ENCODE measurements at regions not wholly inside any gene's neighbourhood (a gene's known extent, or its start where the extent isn't known, plus 50 kb on each side); places are given as distances from the start of the nearest gene placed in this dataset.
"Not testable (repeated sequence)": the region's sequence is repeated elsewhere in the genome, so short reads cannot be mapped to it uniquely, and the experiment has no call there.

DNA sequence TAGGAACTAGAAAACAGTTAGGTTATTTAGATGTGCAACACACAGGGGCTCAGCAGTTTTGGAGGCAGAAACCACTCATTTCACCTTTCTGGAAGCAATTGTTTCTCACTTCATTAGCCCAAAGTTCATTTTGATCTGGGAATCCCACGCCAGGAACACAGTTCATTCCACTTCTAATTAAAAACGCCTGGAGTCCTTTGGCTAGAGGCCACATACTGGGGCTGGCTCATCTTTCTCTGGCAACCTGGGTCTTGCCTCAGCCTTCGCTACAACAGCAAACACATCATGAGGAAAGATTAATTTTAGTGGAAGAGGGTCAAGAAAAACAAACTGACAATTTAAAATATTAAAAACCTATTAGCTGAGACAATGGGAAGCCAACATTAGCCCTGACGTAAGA lies 69.7 kb downstream of the RFPL4B start:
- TF ChIP-seq CTCF (conservative IDR thresholded peaks at IDR 0.05): no peak
- H3K4me1 Mint-ChIP-seq (ENCODE audit: unreplicated experiment): no peaks in the 10 kb centered on the region
- H3K36me3 Mint-ChIP-seq: no peaks in the 10 kb centered on the region
- no peaks in the 10 kb centered on the region for H3K27me3 Mint-ChIP-seq
- peaks cover 18% of the 10 kb centered on the region for H3K9me3 Mint-ChIP-seq
- no peak overlapping the region for H3K27ac Mint-ChIP-seq
- no peak overlapping the region for H3K4me3 Mint-ChIP-seq
- DNase-seq (ENCODE audit: extremely low spot score, unreplicated experiment): no peak

GRCh38 chr6:112427011-112427410 lies 79.9 kb downstream of the RFPL4B start:
- not testable (repeated sequence) for H3K36me3 Mint-ChIP-seq; H3K27ac Mint-ChIP-seq; H3K4me3 Mint-ChIP-seq; H3K4me1 Mint-ChIP-seq (ENCODE audit: unreplicated experiment); H3K27me3 Mint-ChIP-seq; DNase-seq (ENCODE audit: extremely low spot score, unreplicated experiment)
- H3K9me3 Mint-ChIP-seq: peaks cover 20% of the 10 kb centered on the region

DNA sequence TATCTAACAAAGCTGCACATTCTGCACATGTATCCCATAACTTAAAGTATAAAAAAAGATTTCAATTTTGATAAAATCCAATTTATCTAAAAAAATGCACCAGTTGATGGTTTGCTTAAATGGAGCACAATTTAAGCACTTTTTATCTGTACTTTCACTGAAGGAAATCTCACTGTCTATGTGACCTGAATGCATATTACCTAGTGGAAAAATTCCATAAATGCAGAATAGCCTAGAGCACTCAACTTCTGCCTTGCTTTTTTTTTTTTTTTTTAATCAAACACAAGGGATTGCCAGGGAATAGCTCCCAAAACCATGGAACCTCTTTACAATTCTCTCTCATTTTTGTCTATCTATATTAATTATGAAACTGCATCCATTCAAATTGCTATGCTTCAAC lies 80.4 kb downstream of the RFPL4B start:
- TF ChIP-seq CTCF (conservative IDR thresholded peaks at IDR 0.05): no peak
- Mint-ChIP-seq H3K36me3 (no peaks in the 10 kb centered on the region), H3K9me3 (peaks cover 18% of the 10 kb centered on the region), H3K4me3 (no peak overlapping the region), H3K27ac (no peak overlapping the region), H3K27me3 (peaks cover 3% of the 10 kb centered on the region), H3K4me1 (ENCODE audit: unreplicated experiment) (no peaks in the 10 kb centered on the region)
- no peak for DNase-seq (ENCODE audit: extremely low spot score, unreplicated experiment)

DNA sequence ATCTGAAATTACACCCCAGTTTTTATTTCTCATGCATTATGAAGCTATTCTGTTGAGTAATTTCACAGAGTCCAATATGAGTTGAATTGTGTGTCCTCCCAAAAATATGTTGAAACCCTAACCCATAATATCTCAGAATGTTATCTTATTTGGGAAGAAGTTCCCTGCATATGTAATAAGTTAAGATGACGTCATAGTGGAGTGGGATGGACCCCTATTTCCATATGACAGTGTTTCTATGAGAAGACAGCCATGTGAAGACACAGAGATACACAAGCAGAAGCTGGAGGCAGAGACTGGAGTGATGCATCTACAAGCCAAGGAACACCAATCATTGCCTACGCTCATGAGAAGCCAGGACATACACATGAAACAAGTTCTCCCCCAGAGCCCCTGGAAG lies 81.3 kb downstream of the RFPL4B start:
- Mint-ChIP-seq H3K4me3 (no peak overlapping the region), H3K36me3 (no peaks in the 10 kb centered on the region), H3K27ac (no peak overlapping the region), H3K27me3 (peaks cover 3% of the 10 kb centered on the region), H3K4me1 (ENCODE audit: unreplicated experiment) (peaks cover 5% of the 10 kb centered on the region), H3K9me3 (peaks cover 15% of the 10 kb centered on the region)
- DNase-seq (ENCODE audit: extremely low spot score, unreplicated experiment): no peak
- TF ChIP-seq CTCF (conservative IDR thresholded peaks at IDR 0.05): no peak

- Mint-ChIP-seq H3K27ac (no peak overlapping the region), H3K4me3 (no peak overlapping the region), H3K4me1 (ENCODE audit: unreplicated experiment) (peaks cover 5% of the 10 kb centered on the region), H3K36me3 (no peaks in the 10 kb centered on the region), H3K27me3 (no peaks in the 10 kb centered on the region), H3K9me3 (peaks cover 15% of the 10 kb centered on the region)
- no peak for DNase-seq (ENCODE audit: extremely low spot score, unreplicated experiment)
- TF ChIP-seq CTCF (conservative IDR thresholded peaks at IDR 0.05): peak; percentile 32
Observed at GRCh38 chr6:112429226-112429625, 82.1 kb downstream of the RFPL4B start.

- DNase-seq (ENCODE audit: extremely low spot score, unreplicated experiment): no peak
- H3K27me3 Mint-ChIP-seq: no peaks in the 10 kb centered on the region
- no peak overlapping the region for H3K4me3 Mint-ChIP-seq
- no peak for TF ChIP-seq CTCF (conservative IDR thresholded peaks at IDR 0.05)
- peaks cover 5% of the 10 kb centered on the region for H3K4me1 Mint-ChIP-seq (ENCODE audit: unreplicated experiment)
- peaks cover 4% of the 10 kb centered on the region for H3K9me3 Mint-ChIP-seq
- H3K27ac Mint-ChIP-seq: no peak overlapping the region
- no peaks in the 10 kb centered on the region for H3K36me3 Mint-ChIP-seq
Observed at GRCh38 chr6:112431803-112432202, 84.7 kb downstream of the RFPL4B start.
